HG02884 (cell line): ENCODE measurements at regions not wholly inside any gene's neighbourhood (a gene's known extent, or its start where the extent isn't known, plus 50 kb on each side); places are given as distances from the start of the nearest gene placed in this dataset.

Source experiments
- ATAC-seq: cut with Tn5 transposase; IDR thresholded peaks from one replicate; pipeline ENCODE4 v1.9.1; 2021; ENCODE audit warnings: mild to moderate bottlenecking, moderate library complexity; ENCODE audit not compliant: unreplicated experiment

DNA sequence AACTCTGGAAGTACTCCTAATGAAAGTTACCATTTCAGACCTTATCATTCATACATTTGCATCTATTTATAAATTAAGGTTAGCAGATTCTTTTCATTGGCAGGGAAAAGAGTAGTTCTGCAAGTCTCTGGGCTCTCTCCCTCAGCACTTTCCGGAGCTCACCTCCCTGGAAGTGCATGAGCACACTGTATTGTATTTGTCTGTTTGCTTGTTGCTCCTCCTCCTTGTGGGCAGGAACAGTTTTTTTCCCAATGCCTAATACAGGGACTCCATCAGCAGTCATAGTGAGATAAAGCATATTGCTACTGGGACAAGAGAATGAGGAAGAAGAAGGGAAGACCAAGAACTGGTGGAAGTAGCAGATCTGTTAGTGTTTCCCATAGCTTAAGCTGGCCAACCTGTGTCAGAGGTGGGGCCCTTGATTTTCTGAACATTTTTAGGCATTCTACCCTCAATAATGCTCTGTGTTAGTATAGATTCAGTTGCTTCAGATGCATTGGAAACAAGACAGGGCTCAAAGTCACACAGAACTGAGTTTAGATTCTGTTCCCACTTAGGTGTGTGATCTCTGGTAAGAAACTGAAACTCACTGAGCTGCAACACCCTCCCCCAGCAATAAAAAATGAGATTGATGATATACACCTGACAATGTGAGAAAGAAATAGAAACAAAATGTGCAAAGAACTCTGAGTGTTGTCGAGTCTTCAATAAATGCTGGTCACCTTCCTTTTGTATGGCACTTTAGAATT lies 407.8 kb downstream of the TUSC7 start:
- no peak for ATAC-seq

DNA sequence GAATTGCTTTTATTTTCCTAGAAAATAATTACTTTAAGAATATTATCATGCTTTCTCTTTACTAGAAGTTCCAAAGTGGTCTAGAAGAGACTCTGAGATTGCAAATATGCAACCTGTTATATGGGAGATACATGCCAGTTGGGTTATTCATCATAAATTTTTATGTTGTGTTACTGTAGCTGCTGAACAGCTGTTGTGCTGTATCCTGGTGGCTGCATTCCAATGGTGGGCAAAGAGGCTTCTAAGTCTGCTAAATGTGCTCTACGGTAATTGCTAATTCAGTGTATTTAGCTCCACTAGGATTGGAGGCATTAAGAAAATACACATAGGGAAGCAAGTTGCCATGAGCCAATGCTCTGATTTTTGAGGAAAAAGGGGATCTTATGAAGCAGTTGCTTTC lies 409.0 kb downstream of the TUSC7 start:
- ATAC-seq = no peak

DNA sequence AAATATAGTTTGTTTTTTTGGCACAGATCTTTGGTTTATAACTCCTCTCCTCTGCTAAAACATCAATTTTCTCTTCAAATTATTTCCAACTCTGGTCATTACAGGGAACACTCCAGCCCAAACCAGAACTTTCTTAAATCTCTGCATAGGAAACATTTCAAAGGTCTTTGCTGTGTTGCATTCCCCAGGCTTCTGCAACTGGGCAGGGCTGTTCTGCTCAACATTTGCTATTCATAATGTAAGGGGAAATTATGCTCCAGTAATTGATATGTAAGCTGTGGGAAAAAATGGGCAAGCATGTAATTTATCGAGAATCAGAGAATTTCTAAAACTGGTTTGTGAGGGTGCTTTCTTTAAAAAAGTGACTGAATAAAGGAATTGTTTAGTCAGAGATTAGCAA lies 410.4 kb downstream of the TUSC7 start:
- no peak for ATAC-seq

DNA sequence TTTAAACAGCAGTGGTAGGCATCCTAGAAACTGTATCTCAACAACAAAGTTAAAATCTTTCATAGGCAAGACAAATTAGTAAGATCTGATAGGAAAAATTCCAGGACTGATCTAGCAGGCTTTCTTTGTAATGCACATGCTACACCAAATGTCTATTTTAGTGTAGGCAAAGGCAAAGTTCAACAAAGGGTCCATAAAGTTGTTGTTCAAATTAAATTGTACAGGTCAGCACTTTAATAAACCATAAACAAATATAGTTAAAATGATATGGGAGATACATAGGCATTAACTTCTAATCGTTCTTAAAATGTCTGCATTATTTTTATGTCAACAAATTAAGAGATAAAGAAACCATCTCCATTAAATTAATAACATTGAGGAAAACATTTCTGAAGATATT lies 413.0 kb downstream of the TUSC7 start:
- no peak for ATAC-seq

DNA sequence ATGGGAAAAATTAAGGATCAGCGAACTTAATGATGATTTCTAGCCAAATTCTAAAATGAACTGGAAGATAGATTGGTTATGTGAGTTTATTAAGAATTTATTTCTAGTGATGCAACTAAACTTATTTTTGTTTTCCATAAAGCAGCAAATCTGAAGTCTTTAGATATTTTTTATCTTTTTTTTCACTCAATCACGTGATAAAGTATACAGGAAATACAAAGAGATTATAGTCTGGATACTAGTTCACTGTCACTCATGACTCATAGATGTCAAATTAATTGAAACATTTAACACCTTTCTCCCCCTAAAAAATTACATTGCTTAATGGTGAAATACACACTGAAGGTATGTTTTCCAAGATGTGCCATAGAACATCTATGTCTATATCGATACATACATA lies 416.9 kb downstream of the TUSC7 start:
- ATAC-seq = no peak

DNA sequence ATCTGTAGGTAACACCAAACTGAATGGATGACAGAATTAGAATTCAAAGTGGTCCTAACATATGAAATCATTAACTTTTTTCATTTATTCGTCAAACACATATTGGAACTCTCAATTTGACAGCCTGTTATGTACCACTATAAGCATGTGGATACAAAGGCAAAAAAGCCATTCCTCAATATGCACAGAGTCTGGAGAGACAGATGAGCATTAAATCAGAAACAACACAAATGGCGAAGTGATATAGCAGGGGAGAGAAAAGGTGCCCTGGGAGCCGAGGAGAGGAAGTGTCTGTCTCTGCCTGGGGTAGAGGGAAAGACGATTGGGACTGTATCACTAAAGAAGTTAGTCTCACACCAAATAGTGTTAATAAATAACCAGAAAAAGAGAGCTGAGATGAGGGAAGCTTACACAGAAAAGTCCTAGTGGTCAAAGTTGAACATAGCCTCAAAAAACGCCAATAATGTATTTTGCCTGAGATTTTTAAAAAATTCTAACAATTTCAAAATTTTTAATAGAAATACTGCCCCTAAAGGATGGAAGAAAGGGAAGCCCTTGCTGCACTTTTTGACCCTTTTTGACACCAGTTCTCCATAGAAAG lies 417.5 kb downstream of the TUSC7 start:
- ATAC-seq = no peak

DNA sequence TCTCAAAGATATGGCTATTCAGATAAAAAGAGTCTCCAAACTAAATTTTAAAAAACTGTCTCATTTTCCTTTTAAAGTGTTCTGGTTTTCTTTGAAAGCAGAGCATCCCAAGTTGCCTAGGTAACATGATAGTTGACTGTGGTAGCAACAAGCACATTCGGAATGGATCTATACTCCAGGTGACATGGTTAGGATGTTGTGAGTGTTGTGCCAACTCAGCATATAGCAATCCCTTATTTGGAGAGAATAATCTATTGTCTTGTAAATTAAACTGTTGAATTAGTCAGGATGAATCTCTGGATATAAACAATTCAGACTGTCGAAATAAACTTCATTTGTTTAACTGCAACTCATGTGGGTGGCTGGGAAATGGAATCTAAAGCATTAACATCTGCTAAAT lies 418.6 kb downstream of the TUSC7 start:
- no peak for ATAC-seq

DNA sequence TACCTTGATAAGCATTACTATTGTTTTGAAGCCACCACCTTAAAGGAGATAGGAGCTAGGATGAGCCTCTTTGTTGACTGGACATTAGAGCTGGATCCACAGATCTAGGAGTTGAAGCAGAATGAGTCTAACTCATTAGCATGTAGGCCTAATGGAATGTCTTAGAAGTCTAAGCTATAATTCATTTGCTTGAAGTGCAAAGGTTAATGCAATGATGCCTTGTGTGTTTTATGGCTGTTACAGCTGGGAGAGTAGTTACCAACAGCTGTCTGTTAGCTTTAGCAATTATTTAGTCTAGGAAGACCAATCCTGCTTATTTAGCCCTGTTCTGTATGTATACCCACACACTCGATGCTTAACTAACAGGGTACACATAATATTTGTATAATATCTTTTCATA lies 419.3 kb downstream of the TUSC7 start:
- ATAC-seq = no peak

DNA sequence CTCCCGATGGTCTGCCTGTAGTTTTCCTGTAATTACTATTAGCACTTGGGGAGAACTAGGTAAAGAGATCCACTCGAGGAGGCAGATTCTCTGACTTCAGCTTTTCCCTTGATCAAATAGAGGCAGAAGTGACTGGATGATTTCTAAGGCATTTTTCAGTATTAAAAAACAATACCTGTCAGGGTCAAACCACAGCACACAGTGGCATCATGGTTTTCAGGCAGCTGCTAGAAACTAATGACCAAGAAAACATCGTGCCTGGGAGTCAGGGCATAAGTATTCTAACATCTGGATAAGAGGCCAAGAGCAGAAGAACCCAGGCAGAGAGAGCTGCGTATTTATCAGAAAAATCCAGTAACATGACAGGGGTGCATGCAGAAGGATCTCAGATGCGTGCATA lies 419.9 kb downstream of the TUSC7 start:
- ATAC-seq = no peak

DNA sequence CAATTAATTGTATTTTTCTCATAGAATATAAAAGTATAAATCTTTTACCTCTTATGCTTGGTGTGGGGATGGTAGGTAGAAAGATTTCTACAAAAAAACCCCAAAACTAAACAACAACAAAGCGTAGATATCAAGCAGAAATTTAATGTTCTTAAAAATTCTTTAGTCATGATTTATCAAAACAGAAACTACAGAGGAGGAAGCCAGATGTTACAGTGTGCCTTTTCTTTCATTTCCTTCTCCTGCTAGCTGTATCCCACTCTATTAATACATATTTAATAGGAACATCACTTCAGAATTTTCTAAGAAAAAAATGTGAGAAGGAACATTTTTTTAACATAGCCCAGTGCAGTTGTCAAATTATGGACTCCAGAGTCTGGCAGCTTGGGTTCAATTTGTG lies 420.6 kb downstream of the TUSC7 start:
- ATAC-seq = no peak

DNA sequence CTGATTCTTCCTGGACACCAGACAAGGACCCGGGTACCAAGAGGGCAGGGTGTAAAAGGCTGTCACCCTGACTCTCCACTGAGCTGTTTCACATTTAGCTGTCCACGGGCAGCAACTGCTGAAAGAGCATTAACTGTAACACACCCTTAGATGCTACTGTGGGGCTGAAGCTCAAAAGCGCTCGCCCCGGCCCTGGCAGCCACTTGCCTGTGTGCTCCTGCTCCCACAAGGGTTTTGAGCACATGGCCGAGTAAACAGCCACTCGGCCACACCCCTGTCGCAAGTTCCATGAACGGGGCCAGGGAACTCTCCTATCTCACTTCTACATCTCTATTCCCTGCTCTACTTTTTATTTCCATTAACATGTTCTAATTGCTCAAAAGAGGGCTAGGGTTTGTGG lies 421.7 kb downstream of the TUSC7 start:
- ATAC-seq = no peak

DNA sequence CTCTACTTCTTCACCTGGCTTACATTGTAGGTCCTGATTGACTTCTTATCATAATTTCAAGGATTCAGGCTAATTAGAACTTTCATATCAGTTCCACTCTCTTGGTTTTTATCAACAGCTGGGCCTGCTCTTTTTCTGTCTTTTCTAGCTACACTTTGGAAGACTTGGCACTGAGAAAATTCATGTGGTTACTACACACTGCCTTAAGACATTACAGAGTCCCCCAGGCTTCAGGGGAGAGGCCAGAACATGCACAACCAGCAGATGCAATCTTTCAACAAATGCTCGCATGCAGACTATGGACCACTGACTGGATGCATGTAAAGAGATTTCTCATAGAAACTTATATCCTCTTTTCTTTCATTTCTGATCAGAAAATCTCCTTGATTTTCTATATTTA lies 423.5 kb downstream of the TUSC7 start:
- no peak for ATAC-seq

DNA sequence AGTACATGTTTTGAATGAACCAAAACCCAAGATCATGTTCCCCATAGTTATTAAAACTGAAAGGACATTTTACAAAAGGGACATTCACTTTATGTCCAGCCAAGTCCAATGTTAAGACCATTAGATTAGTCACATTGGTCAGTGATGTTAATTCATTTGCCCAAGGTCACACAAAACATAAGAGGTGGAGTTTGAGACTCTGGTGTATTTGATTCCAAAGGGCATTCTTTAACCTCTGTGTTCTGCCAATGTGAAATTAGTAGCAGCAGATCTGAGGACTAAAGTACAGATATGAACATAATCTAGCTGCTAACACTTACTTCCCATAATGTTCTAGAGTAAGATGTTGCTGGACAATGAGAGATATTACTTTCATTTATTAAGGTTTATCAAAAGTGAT lies 425.6 kb downstream of the TUSC7 start:
- no peak for ATAC-seq

DNA sequence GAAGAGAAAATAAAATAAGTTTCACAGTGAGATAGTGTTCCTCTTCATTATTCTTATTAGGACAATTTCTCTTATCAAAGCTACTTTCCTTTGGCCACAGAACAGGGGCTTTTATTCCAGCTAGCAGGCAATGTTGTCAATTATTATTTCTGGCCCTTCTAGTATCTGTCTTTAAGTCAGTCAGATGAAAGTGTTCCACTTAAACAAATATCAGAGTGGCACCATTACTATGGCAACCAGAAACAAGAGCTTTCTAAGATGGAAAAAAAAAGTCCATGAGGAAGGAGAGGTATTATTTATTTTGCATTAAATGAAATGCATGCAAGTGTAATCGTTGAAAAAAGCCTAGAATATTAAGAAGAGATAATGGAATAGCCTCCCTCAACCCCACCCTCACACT lies 426.4 kb downstream of the TUSC7 start:
- ATAC-seq = no peak

DNA sequence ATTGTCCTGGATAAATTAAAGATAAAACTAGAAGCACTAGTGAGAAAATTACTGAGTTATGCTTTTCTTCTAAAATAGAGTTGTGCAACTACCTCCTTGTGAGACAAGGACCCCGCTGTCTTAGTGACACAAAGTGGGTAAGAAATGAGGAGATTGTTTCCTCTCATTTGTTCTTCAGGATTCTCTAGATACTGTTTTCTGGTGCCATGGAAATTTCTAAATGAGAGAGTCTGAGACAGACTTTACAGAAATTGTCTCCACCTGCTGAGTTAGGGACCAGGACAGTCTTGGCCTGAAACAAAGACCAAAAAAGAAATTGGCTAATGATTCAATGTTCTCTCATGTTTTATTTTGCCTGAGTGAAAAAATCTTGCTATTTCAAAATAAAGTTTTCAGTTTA lies 427.5 kb downstream of the TUSC7 start:
- ATAC-seq = no peak

DNA sequence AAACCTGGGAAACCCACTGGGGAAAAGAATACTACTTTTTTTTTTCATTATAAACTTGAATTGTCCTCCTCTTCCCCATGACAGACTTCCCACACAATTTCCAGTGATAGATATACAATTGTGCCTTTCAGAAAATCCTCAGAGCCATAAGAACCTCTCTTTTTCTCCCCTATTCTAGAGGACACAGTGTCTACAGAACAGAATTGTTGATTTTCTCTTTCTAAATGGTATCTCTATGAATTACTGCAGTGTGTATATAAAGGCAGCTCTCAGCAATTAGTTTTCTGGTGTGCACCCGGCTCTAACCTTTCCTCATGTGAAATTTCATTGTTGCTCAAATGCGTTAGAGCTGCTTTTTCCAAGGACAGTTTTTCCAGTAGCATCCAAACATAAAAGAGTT lies 430.1 kb downstream of the TUSC7 start:
- no peak for ATAC-seq

DNA sequence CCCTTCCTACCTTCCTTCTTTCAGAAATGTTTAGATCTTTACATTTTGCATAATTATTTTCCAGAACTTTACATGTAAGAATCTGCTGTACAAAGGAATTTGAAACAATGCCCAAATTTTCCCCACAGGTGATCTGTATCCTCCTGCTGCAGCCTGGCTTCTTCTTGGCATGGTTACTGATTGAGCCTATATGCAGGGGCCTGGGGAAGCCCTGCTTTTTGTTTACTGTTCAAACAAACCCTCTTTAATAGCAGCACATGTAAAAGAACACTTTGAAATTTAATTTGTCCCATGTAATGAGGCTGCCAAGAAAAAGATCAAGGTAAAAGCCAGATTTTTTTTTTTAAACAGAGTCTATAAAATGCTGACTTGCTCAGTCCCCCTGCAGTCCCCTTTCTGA lies 432.2 kb downstream of the TUSC7 start:
- ATAC-seq = no peak

DNA sequence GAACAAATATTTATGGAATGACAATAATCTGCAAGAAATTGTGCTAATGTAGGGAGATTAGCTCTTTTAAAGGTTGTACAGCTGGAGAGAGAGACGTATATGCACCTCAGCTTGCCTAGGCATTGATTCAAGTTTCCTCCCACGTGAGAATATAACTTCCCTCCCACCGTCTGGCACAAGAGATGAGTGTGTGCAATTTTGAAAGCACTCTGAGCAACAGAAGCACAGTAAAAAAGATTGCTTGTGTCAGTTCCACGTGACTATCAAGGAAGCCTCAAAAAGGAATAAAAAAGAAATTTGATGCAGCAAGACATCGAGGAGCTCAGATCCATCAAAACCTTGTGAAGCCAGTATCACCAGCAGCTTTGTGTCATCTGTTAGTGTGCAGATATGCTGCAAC lies 435.3 kb downstream of the TUSC7 start:
- ATAC-seq = no peak

DNA sequence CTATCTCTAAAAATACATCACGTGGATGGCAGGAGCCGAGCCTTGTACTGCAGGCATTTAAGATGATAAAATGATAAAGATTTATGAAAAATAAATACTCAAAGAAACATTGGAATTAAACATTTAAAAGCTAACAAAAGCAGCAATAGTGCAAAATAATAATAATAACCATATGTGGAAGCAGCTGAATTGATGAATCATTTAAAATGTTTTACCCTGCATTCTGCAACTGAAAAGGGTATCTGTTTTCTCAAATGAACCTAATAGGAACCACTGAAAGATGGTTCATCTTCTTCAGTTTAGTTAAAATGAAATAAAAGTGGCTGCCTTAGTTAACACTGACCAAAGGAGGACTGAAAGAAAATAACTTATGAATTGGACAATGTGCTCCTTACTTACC lies 436.1 kb downstream of the TUSC7 start:
- no peak for ATAC-seq

DNA sequence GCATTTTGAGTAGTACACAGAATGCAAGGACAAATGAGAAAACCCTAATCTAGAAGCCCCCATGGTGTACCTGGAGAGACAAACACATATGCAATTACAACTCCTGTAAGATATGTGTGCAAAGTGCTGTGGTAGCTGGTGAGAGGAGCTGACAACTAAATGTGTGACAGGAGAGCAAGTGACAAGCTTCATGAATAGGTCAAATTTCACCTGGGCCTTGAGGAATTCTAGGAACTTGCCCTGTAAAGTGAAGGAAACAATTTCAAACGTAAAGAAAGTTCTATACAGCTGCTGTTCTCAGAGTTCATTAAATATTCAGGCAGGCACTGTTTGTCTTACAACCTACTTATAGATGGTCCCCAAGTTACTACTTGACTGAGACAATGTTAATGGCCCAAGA lies 437.0 kb downstream of the TUSC7 start:
- ATAC-seq = no peak

DNA sequence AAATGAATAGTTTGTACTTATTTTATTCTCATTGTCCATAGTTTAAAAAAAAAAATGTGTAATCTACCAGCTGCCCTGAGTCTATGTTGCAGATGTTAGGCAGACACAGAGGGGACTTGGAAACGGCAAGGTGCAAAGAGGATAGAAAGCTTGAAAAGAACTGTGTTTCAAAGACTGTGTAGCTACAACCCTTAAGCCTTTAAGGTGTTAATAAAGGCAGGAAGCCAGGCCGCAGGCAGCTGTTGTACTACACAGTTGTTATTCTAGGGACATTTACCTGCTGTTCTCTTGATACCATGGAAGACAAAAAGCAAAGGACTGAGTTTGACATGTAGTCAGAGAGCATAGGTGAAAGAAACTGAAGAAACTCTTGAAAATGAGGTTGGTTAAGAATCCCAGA lies 440.0 kb downstream of the TUSC7 start:
- no peak for ATAC-seq

DNA sequence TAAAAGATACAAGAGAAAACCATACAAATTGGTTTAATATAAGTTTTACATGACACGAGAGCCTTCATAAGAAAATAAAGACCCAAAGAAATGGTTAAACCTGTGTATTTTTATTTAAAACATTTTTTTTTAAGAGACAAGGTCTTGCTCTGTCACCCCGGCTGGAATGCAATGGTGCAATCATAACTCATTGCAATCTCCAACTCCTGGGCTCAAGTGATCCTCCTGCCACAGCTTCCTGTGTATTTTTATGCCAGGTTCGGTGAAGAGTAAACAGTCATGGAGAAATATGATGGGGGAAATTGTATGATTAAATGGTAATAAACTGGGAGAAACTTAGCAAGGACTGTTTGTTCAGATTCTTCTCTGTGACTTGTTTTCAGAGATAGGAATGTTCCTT lies 441.0 kb downstream of the TUSC7 start:
- ATAC-seq = no peak

DNA sequence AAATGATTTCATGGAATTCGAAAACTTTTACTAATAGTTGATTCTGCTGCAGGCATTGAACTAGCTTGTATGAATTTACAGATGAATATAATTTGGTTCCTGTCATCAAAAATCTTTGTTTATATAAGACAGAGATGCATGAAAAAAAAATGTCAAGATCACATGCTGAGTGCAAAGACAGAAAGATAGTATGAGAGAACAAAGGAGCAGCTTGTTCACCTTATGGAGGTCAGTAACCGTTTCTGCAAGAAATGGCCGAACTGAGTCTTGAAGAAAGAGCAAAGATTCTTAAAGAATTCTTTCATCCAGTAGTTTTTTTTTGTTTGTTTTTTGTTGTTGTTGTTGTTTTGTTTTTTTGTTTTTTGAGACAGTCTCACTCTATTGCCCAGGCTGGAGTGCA lies 450.6 kb downstream of the TUSC7 start:
- no peak for ATAC-seq
